Activated T-cell treated with anti-CD3 and anti-CD28 coated beads for 24 hours (primary cell): ENCODE measurements at regions not wholly inside any gene's neighbourhood (a gene's known extent, or its start where the extent isn't known, plus 50 kb on each side); places are given as distances from the start of the nearest gene placed in this dataset.
"Not testable (repeated sequence)": the region's sequence is repeated elsewhere in the genome, so short reads cannot be mapped to it uniquely, and the experiment has no call there.

Experiments
- DNase-seq: peaks from one replicate; pipeline ENCODE4 v3.0.0-alpha.2; 2020; ENCODE audit warnings: low read depth

GRCh38 chr14:37712476-37712860, 117.0 kb downstream of the TTC6 start:
- not testable (repeated sequence) for DNase-seq

- DNase-seq: no peak
These were observed 117.6 kb downstream of the TTC6 start for GRCh38 chr14:37712976-37713431.

- no peak for DNase-seq
These were observed 124.7 kb downstream of the TTC6 start for GRCh38 chr14:37720131-37720530.

- no peak for DNase-seq
These were observed 126.7 kb downstream of the TTC6 start for GRCh38 chr14:37721976-37722659.

- no peak for DNase-seq
These were observed 128.1 kb downstream of the TTC6 start for GRCh38 chr14:37723515-37723914.

GRCh38 chr14:37726708-37727107, 131.3 kb downstream of the TTC6 start:
- no peak for DNase-seq

- no peak for DNase-seq
These were observed 133.8 kb downstream of the TTC6 start for GRCh38 chr14:37729218-37729617.

GRCh38 chr14:37731094-37731493, 135.7 kb downstream of the TTC6 start:
- no peak for DNase-seq

- no peak for DNase-seq
These were observed 150.2 kb downstream of the TTC6 start for GRCh38 chr14:37745657-37746056.

GRCh38 chr14:37746140-37746832, 150.9 kb downstream of the TTC6 start:
- DNase-seq: no peak

- no peak for DNase-seq
These were observed 158.0 kb downstream of the TTC6 start for GRCh38 chr14:37753459-37753858.

- not testable (repeated sequence) for DNase-seq
These were observed 164.8 kb downstream of the TTC6 start for GRCh38 chr14:37760275-37760674.

GRCh38 chr14:37763266-37763665, 167.8 kb downstream of the TTC6 start:
- DNase-seq: no peak

GRCh38 chr14:37772283-37772682, 176.9 kb downstream of the TTC6 start:
- DNase-seq: not testable (repeated sequence)

GRCh38 chr14:37776791-37777499, 181.5 kb downstream of the TTC6 start:
- no peak for DNase-seq

- no peak for DNase-seq
These were observed 182.9 kb downstream of the TTC6 start for GRCh38 chr14:37778135-37778943.

GRCh38 chr14:37779480-37779879, 184.1 kb downstream of the TTC6 start:
- no peak for DNase-seq

GRCh38 chr14:37780731-37781130, 185.3 kb downstream of the TTC6 start:
- DNase-seq: not testable (repeated sequence)

GRCh38 chr14:37784203-37784826, 188.9 kb downstream of the TTC6 start:
- not testable (repeated sequence) for DNase-seq

- not testable (repeated sequence) for DNase-seq
These were observed 189.4 kb downstream of the TTC6 start for GRCh38 chr14:37784827-37785223.

- DNase-seq: not testable (repeated sequence)
These were observed 189.9 kb downstream of the TTC6 start for GRCh38 chr14:37785298-37785697.
